Left renal cortex interstitium (tissue), 4 donors: ENCODE measurements at regions not wholly inside any gene's neighbourhood (a gene's known extent, or its start where the extent isn't known, plus 50 kb on each side); places are given as distances from the start of the nearest gene placed in this dataset.

ENCODE experiments used
- DNase-seq, 4 donors: peaks; one replicate each; pipeline ENCODE4 v3.0.0-alpha.2; 2013; ENCODE audit warnings: low read depth in 4 of 4, low spot score in 2 of 4, missing footprints in 1 of 4

- no peak for DNase-seq
Measured at GRCh38 chr2:138171244-138171643, 207.0 kb downstream of the HNMT start.

GRCh38 chr2:138175066-138175465 lies 210.8 kb downstream of the HNMT start:
- no peak for DNase-seq

- DNase-seq, result no peak
Measured at GRCh38 chr2:138176862-138177439, 212.7 kb downstream of the HNMT start.

GRCh38 chr2:138177693-138178092 lies 213.4 kb downstream of the HNMT start:
- no peak for DNase-seq

GRCh38 chr2:138180692-138181386 lies 216.6 kb downstream of the HNMT start:
- DNase-seq, result no peak

- DNase-seq, result no peak
Measured at GRCh38 chr2:138182250-138182936, 218.1 kb downstream of the HNMT start.

- no peak for DNase-seq
Measured at GRCh38 chr2:138182937-138183312, 218.7 kb downstream of the HNMT start.

- DNase-seq, result no peak
Measured at GRCh38 chr2:138183705-138184104, 219.4 kb downstream of the HNMT start.

GRCh38 chr2:138184428-138184827 lies 220.2 kb downstream of the HNMT start:
- no peak for DNase-seq

- no peak for DNase-seq
Measured at GRCh38 chr2:138185827-138186226, 221.6 kb downstream of the HNMT start.

GRCh38 chr2:138187221-138187620 lies 222.9 kb downstream of the HNMT start:
- no peak for DNase-seq

- DNase-seq, result no peak
Measured at GRCh38 chr2:138190999-138191398, 226.7 kb downstream of the HNMT start.

- no peak for DNase-seq
Measured at GRCh38 chr2:138193416-138194213, 229.3 kb downstream of the HNMT start.

- DNase-seq, result no peak
Measured at GRCh38 chr2:138201286-138201685, 237.0 kb downstream of the HNMT start.

- no peak for DNase-seq
Measured at GRCh38 chr2:138202762-138203161, 238.5 kb downstream of the HNMT start.

GRCh38 chr2:138205281-138205680 lies 241.0 kb downstream of the HNMT start:
- no peak for DNase-seq

GRCh38 chr2:138207074-138207930 lies 243.0 kb downstream of the HNMT start:
- DNase-seq, result no peak

GRCh38 chr2:138209009-138209408 lies 244.7 kb downstream of the HNMT start:
- DNase-seq, result no peak

GRCh38 chr2:138210487-138210886 lies 246.2 kb downstream of the HNMT start:
- no peak for DNase-seq

- DNase-seq, result no peak
Measured at GRCh38 chr2:138212434-138212833, 248.2 kb downstream of the HNMT start.
